Adipose tissue (tissue), 3 donors: ENCODE measurements at regions not wholly inside any gene's neighbourhood (a gene's known extent, or its start where the extent isn't known, plus 50 kb on each side); places are given as distances from the start of the nearest gene placed in this dataset.

Experiments
- H3K27ac ChIP-seq: one replicate; pipeline ENCODE4 v1.5.1; 2013; ENCODE audit warnings: low read depth, low read length
- WGBS, 3 donors: extraction: QIAGEN DNeasy Blood & Tissue Kit; methylation state at CpG; one replicate each; pipeline ENCODE4 v1.1.7; 2013; 5-methylcytosine and 5-hydroxymethylcytosine counted together
- donor health status: healthy with polysubstance abuse.
- donor health status: Bipolar disorder and iron deficiency.
- donor health status: healthy.

GRCh38 chr2:176491172-176491904 lies 222.1 kb downstream of the MTX2 start:
- 54 to 80% (median 58%) methylated on average over 9 of the region's 9 CpGs for WGBS, 3 donors
- H3K27ac ChIP-seq = no peak overlapping the region

- no peak overlapping the region for H3K27ac ChIP-seq
- 32 to 70% (median 33%) methylated on average over 1 of the region's 1 CpG for WGBS, 3 donors
Measured at GRCh38 chr2:176492583-176492982, 223.3 kb downstream of the MTX2 start.

DNA sequence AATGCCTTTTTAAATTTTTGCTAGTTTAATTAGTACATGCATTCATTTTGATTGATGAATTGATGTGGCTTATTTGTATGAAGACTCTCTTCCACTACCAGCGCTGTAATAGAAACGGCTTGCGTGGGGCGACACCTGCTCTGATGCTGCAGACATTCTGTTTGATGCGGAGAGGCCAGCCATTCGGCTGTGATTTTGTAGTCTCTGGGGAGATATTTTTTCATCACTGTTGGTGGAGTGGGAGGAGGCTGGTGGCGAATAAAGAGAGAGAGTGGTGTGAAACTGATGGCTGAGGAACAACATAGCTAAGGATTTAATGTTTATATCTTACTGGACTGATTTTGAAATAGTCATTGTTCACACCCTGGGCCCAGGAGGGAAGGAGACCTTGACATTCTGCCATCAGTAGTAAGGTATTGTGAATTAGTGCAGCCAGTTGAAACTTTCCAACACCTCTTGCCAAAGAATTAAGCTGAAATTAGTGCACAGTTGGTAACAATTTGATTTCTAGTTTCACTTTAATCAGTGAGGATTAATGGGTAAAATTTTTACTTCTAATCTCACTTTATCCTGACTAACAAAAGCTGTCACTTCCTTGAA lies 224.1 kb downstream of the MTX2 start:
- no peak overlapping the region for H3K27ac ChIP-seq
- 66 to 78% (median 67%) methylated on average over 7 of the region's 7 CpGs for WGBS, 3 donors

DNA sequence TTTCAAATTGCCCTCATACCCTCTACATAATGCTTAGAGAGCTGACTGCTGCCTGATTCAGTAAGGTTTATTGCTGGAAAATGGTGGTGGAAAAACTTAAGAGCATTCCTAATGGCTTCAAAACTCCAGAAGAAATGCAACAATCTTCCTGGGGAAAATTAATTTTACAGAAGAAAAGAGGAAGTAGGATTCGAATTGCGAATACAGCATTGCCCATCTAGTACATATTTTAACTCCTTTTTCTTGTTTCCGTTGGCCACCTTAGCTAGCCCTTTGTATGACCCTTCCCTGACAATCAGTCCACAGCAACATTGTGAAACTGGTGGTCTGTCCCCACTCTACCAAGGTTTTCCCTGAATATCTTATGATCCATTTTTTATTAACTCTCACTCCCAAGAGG lies 224.7 kb downstream of the MTX2 start:
- WGBS, 3 donors = 42 to 75% (median 51%) methylated on average over 3 of the region's 3 CpGs
- H3K27ac ChIP-seq = no peak overlapping the region

GRCh38 chr2:176494949-176495353 lies 225.7 kb downstream of the MTX2 start:
- H3K27ac ChIP-seq = no peak overlapping the region
- WGBS, 3 donors = 16 to 53% (median 17%) methylated on average over 2 of the region's 2 CpGs

GRCh38 chr2:176495826-176496225 lies 226.6 kb downstream of the MTX2 start:
- no peak overlapping the region for H3K27ac ChIP-seq
- WGBS, 3 donors = 86 to 94% (median 88%) methylated on average over 3 of the region's 3 CpGs

DNA sequence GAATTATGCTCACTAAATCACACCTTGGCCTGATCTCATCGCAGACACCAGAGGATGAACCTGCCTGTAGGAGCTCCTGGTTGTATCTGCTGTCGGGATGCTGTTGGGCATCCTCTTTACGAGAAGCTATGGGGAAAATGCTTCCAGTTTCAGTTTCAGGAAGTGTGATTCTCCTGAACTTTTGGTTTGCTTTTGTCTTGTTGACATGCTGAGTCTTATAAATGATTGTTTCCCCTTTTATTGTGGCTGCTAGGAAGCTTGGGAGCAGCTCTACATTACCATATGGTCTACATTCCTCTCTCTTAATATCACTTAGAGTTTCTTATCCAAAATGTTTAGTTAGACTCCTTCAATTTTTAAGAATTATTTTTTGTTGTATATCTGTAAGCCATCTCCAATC lies 227.5 kb downstream of the MTX2 start:
- 48 to 78% (median 57%) methylated on average over 3 of the region's 3 CpGs for WGBS, 3 donors
- H3K27ac ChIP-seq = no peak overlapping the region

DNA sequence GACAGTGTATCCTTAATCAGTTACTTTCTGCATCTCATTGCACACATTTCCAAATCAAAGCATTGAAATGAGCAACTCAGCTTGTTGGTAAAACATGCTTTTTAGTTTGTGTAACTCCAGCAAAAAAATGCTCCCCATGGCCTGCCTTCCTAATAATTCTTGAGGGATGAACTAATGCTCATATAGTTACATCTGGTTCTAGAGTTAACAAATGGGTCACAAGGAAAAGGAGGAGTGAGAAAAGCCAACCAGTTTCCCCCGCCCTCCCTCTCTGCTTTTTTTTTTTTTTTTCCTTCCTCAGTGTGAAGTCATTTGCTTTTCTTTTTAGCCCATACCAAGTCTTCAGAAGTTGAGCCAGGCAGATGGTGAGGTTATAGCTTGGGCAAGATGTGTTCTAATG lies 231.7 kb downstream of the MTX2 start:
- 0 to 56% (median 38%) methylated on average over 1 of the region's 1 CpG for WGBS, 3 donors
- no peak overlapping the region for H3K27ac ChIP-seq

- WGBS, 3 donors = 56 to 78% (median 77%) methylated on average over 3 of the region's 3 CpGs
- H3K27ac ChIP-seq = no peak overlapping the region
Measured at GRCh38 chr2:176501617-176502016, 232.4 kb downstream of the MTX2 start.

DNA sequence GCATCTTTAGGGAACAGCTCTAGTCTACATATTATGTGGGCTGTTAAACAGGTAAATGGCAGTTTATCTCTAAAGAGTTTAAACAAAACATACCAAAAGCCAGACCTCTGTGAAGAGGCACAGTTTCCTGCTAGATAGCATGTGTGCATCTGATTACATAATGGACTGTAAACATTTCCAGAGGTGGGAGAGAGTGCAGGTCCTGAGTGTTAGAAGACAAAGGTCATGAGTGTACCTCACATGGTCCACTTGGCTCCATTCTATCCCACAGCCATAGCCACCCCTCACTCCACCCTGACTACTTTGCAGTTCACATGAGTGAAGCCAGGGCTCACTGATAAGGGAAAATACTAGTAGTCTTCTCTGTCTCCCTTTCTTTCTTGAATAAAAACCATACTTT lies 233.4 kb downstream of the MTX2 start:
- no peak overlapping the region for H3K27ac ChIP-seq

DNA sequence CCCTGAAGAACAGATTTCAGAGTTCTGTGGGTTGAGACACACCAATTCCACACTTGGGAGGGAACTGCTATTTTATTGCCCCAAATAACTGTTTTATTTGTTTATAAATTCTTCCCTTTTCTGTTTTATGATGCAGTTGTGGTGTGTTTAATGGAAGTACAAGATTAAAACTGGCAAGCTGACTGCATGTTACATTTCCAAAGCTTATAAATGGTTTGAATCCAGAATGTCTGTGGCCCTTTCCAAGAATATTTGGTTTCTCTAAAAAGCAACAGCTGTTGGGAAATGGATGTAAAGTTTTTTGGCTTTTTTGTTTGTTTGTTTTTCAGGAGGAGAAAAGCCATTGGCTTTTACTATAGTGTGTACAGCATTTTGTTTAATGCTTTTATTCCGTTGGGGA lies 234.5 kb downstream of the MTX2 start:
- no peak overlapping the region for H3K27ac ChIP-seq
- 48 to 60% (median 56%) methylated on average over 1 of the region's 1 CpG for WGBS, 3 donors

DNA sequence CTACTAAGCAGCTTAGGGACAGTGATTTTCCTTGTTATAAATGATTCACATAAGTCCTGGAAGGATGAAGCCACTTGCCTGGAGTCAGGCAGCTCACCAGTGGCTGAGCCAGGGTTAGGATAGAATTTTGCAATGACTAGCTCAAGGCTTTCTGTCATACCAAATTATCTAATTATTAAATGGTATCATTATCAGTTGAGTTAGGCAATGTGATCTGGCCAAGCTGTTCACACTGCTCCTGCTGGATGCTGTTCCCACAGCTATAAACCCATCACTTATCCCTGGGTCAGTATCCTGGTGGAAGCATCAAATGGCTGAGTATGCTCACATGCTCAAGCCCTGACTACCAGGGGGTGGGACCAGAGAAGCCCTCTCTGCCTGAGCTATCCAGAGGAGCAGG lies 235.2 kb downstream of the MTX2 start:
- H3K27ac ChIP-seq = no peak overlapping the region

DNA sequence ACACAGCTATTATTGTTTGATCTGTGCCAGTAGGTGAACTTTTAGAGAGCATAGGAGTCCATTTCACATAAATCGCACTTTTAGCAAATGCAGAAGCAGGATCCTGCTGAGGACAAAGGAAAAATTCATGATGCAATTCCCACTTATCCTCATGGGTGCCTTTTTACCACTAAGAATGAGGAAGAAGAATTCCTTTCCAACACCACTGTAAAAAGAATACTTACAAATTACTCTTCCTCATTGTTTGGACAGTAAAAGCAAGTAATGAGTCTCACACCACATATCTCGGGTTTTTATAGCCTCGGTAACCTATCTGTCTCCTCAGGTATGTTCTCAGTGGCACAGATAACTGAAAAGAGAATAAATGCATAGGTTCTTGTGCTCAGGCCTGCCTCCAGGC lies 238.5 kb downstream of the MTX2 start:
- H3K27ac ChIP-seq = no peak overlapping the region
- WGBS, 3 donors = 45 to 61% (median 50%) methylated on average over 3 of the region's 3 CpGs

DNA sequence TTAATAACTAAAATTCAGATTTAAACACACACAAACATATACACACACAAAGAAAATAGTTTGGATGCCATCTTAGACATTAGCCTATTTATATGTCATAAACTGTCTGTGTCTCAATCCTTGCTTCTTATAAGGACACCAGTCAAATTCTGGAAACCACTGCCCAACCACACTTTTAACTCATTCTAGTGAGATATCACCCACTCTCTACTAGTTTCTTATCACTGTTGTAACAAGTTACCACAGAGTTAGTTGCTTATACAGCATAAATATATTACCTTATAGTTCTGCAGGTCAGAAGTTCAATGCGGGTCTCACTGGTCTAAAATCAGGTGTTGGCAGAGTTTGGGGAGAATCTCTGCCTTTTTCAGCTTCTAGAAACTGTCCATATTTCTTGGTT lies 239.1 kb downstream of the MTX2 start:
- WGBS, 3 donors = 79 to 100% (median 94%) methylated on average over 1 of the region's 1 CpG
- H3K27ac ChIP-seq = no peak overlapping the region

DNA sequence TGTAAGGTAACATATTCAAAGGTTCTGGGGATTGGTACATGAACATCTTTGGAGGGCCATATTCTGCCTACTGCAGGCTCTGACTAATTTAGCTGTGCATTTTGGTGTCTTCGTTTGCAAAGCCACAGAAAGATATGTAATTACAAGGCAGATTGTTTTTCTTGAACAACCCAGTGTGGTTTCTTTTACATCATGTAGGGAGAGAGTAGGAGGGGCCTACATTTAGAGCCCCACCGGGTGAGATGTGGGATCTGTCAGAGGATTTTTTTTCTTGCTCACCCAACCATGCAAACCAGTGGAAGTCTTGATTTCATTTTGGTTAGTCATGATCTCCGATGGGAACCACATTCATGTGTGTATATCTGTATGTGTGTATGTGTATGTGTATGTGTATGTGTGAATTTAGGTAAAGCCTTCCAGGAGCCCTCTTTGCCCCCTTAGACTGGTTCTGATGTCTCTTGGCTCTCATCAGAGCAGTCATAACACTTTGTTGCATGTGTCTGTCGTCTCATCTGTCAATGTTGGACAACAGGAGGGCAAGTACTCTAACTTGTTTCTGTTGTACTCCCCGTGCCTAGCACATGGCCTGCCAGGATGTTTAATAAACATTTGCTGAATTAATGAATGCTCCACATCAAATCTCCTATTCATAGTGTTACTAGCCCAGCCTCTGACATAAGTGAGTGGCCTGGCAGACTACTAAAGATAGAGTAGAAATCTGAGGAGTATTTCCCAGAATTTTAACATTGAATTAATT lies 239.9 kb downstream of the MTX2 start:
- 60 to 82% (median 81%) methylated on average over 5 of the region's 5 CpGs for WGBS, 3 donors
- no peak overlapping the region for H3K27ac ChIP-seq

GRCh38 chr2:176514276-176514675 lies 245.0 kb downstream of the MTX2 start:
- no peak overlapping the region for H3K27ac ChIP-seq
- 65 to 94% (median 74%) methylated on average over 5 of the region's 5 CpGs for WGBS, 3 donors

DNA sequence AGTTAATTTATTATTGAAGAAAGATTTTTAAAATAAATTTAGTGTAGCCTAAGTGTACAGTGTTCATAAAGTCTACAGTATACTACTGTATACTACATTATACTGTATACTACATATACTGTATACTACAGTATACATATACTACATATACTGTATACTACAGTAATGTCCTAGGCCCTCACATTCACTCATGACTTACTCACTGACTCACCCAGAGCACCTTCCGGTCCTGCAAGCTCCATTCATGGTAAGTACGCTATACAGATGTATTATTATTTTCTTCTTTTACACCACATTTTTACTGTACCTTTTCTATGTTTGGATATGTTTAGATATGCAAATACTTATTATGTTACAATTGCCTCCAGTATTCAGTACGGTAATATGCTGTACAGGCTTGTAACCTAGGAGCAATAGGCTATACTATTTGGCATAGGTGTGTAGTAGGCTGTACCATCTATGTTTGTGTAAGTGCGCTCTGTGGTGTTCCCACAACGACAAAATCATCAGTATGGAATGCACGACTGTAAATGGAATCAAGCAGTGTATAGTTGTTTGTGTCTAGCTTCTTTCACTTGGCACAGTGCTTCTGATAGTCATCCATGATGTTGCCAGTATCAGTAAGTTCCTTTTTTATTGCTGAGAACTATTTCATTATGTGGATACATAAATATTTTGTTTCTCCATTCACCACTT lies 245.7 kb downstream of the MTX2 start:
- WGBS, 3 donors = 86 to 95% (median 92%) methylated on average over 6 of the region's 6 CpGs
- H3K27ac ChIP-seq = no peak overlapping the region

DNA sequence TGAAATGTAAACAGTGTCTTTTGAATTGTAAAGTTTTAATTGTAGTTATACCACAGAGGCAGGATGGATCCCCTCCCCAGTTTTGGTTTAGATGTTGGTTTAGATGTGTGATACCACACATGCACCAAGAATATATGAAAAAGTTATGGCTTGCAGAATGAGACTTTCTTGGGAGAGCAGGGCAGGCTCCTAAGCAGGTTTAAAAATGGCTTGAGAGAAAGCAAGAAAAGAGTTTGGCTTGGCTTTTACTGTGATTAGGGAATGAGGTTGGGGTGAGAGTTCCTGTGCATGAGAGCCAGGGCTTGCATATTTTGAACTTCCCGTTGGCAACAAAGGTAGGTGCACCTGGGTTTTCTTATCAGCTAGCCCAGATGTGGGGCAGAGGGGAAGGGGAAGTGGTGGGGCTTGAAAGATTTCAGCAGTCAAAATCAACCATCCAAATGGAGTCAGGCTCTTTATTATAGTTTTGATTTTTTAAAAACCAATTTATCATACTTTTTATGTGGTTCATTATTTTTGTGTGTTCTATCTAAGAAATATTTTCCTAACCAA lies 246.9 kb downstream of the MTX2 start:
- no peak overlapping the region for H3K27ac ChIP-seq
- WGBS, 3 donors = 21 to 29% (median 29%) methylated on average over 1 of the region's 1 CpG

DNA sequence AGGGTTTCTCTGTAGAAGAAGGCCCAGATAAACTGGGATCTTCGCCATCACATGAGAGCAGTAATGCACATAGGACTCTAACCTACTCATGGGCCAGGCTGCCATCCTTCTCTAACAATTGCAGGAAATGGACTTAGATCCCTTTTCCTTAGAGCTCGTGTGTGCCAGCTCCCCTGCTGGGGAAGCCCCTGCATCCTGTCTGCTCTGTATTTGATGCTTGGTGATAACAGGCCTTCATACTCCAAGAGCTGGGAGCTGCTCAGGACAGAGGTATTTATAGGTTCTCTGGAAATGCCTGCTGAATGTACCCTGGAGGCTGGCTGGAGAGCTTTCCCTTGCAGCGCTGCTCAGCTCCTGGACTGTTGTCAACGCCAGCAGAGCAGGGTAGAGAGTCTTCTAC lies 249.6 kb downstream of the MTX2 start:
- WGBS, 3 donors = 52 to 59% (median 56%) methylated on average over 4 of the region's 4 CpGs
- H3K27ac ChIP-seq = no peak overlapping the region
